ENCODE measurements at regions not wholly inside any gene's neighbourhood (a gene's known extent, or its start where the extent isn't known, plus 50 kb on each side); places are given as distances from the start of the nearest gene placed in this dataset.

GRCh38 chr16:64596196-64596595, 525.7 kb downstream of the CDH11 start:
- no peaks in the 10 kb centered on the region for H3K27me3 Mint-ChIP-seq (ENCODE audit: unreplicated experiment)
- no peaks in the 10 kb centered on the region for H3K36me3 Mint-ChIP-seq (ENCODE audit: unreplicated experiment)
- TF ChIP-seq, protein P1, sequence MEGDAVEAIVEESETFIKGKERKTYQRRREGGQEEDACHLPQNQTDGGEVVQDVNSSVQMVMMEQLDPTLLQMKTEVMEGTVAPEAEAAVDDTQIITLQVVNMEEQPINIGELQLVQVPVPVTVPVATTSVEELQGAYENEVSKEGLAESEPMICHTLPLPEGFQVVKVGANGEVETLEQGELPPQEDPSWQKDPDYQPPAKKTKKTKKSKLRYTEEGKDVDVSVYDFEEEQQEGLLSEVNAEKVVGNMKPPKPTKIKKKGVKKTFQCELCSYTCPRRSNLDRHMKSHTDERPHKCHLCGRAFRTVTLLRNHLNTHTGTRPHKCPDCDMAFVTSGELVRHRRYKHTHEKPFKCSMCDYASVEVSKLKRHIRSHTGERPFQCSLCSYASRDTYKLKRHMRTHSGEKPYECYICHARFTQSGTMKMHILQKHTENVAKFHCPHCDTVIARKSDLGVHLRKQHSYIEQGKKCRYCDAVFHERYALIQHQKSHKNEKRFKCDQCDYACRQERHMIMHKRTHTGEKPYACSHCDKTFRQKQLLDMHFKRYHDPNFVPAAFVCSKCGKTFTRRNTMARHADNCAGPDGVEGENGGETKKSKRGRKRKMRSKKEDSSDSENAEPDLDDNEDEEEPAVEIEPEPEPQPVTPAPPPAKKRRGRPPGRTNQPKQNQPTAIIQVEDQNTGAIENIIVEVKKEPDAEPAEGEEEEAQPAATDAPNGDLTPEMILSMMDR (IDR thresholded peaks at IDR 0.05) = no peak
- H3K4me1 Mint-ChIP-seq (ENCODE audit: unreplicated experiment) = peaks cover 9% of the 10 kb centered on the region
- DNase-seq (ENCODE audit: extremely low spot score, unreplicated experiment) = no peak
- no peak overlapping the region for H3K4me3 Mint-ChIP-seq (ENCODE audit: unreplicated experiment)
- H3K27ac Mint-ChIP-seq (ENCODE audit: unreplicated experiment) = no peak overlapping the region
- H3K9me3 Mint-ChIP-seq (ENCODE audit: unreplicated experiment) = no peaks in the 10 kb centered on the region

DNA sequence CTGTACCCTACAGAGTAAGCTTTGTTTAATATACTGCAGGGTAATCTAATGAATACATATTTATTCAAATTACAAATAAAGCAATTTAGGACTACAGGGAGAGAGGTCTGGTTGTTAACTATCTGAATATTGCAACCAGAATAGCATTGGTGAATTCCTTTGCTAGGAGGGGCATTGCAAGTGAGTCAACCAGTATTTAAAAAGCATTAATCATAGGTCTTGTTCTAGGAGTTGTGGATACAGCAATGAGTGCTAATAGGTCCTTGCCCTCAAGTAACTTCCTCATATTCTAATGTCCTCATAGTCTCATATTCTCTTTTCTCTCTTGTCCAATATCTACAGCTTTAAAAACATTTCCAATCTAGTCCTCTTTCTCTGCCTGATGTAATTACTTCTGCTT, 531.4 kb downstream of the CDH11 start:
- DNase-seq (ENCODE audit: extremely low spot score, unreplicated experiment) = no peak
- no peak overlapping the region for H3K27ac Mint-ChIP-seq (ENCODE audit: unreplicated experiment)

GRCh38 chr16:64589836-64590235, 532.0 kb downstream of the CDH11 start:
- no peaks in the 10 kb centered on the region for H3K9me3 Mint-ChIP-seq (ENCODE audit: unreplicated experiment)
- DNase-seq (ENCODE audit: extremely low spot score, unreplicated experiment) = no peak
- peaks cover 5% of the 10 kb centered on the region for H3K27me3 Mint-ChIP-seq (ENCODE audit: unreplicated experiment)
- no peak overlapping the region for H3K27ac Mint-ChIP-seq (ENCODE audit: unreplicated experiment)
- TF ChIP-seq, protein P1 (IDR thresholded peaks at IDR 0.05) = no peak
- no peaks in the 10 kb centered on the region for H3K36me3 Mint-ChIP-seq (ENCODE audit: unreplicated experiment)
- H3K4me3 Mint-ChIP-seq (ENCODE audit: unreplicated experiment) = no peak overlapping the region
- H3K4me1 Mint-ChIP-seq (ENCODE audit: unreplicated experiment) = peaks cover 8% of the 10 kb centered on the region

More for the DNA sequence above, 531.4 kb downstream of the CDH11 start:
- TF ChIP-seq, protein P1 (IDR thresholded peaks at IDR 0.05) = no peak
- Mint-ChIP-seq H3K9me3 (ENCODE audit: unreplicated experiment) (no peaks in the 10 kb centered on the region), H3K36me3 (ENCODE audit: unreplicated experiment) (no peaks in the 10 kb centered on the region), H3K4me3 (ENCODE audit: unreplicated experiment) (no peak overlapping the region), H3K4me1 (ENCODE audit: unreplicated experiment) (peaks cover 8% of the 10 kb centered on the region), H3K27me3 (ENCODE audit: unreplicated experiment) (peaks cover 5% of the 10 kb centered on the region)

DNA sequence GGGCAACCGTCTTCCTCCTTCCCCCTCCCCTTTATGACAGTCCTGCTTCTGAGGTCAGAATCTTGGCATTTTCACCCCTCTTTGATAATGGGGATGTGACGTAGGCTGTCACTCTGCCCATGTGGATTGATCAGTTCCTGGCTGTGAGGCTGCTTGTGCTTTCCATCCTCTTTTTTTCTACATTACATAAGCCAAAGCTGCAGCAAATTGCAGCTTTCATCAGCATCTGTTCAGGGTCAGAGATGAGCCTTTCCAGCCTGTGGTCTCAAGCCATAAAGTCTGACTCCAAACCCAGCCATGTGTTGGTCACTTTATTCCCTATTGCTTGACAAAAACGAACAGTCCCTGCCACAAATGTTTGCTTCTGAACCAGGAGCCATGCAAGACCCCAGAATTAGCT, 535.1 kb downstream of the CDH11 start:
- Mint-ChIP-seq H3K9me3 (ENCODE audit: unreplicated experiment) (no peaks in the 10 kb centered on the region), H3K4me1 (ENCODE audit: unreplicated experiment) (peaks cover 10% of the 10 kb centered on the region), H3K27ac (ENCODE audit: unreplicated experiment) (no peak overlapping the region), H3K27me3 (ENCODE audit: unreplicated experiment) (peaks cover 5% of the 10 kb centered on the region), H3K36me3 (ENCODE audit: unreplicated experiment) (no peaks in the 10 kb centered on the region), H3K4me3 (ENCODE audit: unreplicated experiment) (no peak overlapping the region)
- DNase-seq (ENCODE audit: extremely low spot score, unreplicated experiment) = no peak
- TF ChIP-seq, protein P1 (IDR thresholded peaks at IDR 0.05) = no peak

- Mint-ChIP-seq H3K36me3 (ENCODE audit: unreplicated experiment) (no peaks in the 10 kb centered on the region), H3K9me3 (ENCODE audit: unreplicated experiment) (no peaks in the 10 kb centered on the region), H3K27ac (ENCODE audit: unreplicated experiment) (no peak overlapping the region), H3K27me3 (ENCODE audit: unreplicated experiment) (peaks cover 5% of the 10 kb centered on the region), H3K4me3 (ENCODE audit: unreplicated experiment) (no peak overlapping the region), H3K4me1 (ENCODE audit: unreplicated experiment) (peaks cover 7% of the 10 kb centered on the region)
- TF ChIP-seq, protein P1 (IDR thresholded peaks at IDR 0.05) = no peak
- no peak for DNase-seq (ENCODE audit: extremely low spot score, unreplicated experiment)
Observed at GRCh38 chr16:64585367-64585766, 536.5 kb downstream of the CDH11 start.
